AG04450 (cell line): ENCODE measurements at regions not wholly inside any gene's neighbourhood (a gene's known extent, or its start where the extent isn't known, plus 50 kb on each side); places are given as distances from the start of the nearest gene placed in this dataset.

Experiments
- CTCF ChIA-PET: fragments of 300-600, 350-600 bp; formaldehyde crosslinking; extraction: SDS; loops from one replicate; lab custom pipeline; 2022; ENCODE audit warnings: antibody characterized with exemption, inconsistent platforms; lab: Charles Lee
- POLR2A ChIA-PET: fragments of 350-600 bp; formaldehyde crosslinking; extraction: SDS; loops from one replicate; lab custom pipeline; 2021; ENCODE audit warnings: antibody characterized with exemption, inconsistent platforms; lab: Yijun Ruan, JAX
- DNase-seq: peaks from one replicate; pipeline ENCODE4 v3.0.0-alpha.2; 2011; ENCODE audit warnings: low read depth, low spot score
- H3K27ac ChIP-seq: one replicate; pipeline ENCODE4 v1.5.1; 2012; ENCODE audit warnings: low read depth, low read length, control low read depth
- H3K27me3 ChIP-seq: one replicate; pipeline ENCODE4 v1.6.0; 2012; ENCODE audit warnings: low read length; ENCODE audit not compliant: control insufficient read depth, insufficient read depth
- H3K4me3 ChIP-seq: 2 replicates; pipeline ENCODE4 v1.5.1; 2011; ENCODE audit warnings: mild to moderate bottlenecking, low read depth, low read length, control low read depth
- H3K9me3 ChIP-seq: 2 replicates; pipeline ENCODE4 v1.5.1; 2012; ENCODE audit warnings: low read length; ENCODE audit not compliant: control insufficient read depth, insufficient read depth
- CTCF ChIP-seq: IDR thresholded peaks from 2 replicates; pipeline ENCODE4 v1.5.1; 2011; ENCODE audit warnings: low read depth, low read length, control low read depth, inconsistent platforms

DNA sequence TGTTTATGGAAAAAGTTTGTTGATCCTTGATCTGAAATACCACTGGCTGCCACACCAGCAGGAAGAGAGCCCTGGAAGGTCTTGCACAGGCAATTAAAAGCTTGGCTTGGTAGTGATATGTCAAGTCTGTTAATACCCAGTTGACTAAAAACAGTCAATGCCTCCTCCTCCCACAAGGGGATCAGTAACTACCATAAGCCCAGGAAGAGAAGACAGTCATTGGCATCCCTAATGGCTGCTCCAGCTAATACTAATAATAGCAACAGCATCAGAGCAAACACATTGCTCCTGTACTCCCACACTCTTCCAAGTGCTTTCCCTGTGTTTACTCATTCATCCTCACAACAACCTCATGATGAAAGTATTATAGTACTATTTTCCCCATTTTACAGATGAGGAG is 528.6 kb downstream of the TAFA4 start:
- DNase-seq, result no peak
- ChIA-PET CTCF (no interaction called here), POLR2A (no interaction called here)
- Histone ChIP-seq H3K27ac (no peak overlapping the region), H3K27me3 (no peaks in the 10 kb centered on the region), H3K9me3 (no peaks in the 10 kb centered on the region), H3K4me3 (no peak overlapping the region)
- TF ChIP-seq CTCF, result no peak

DNA sequence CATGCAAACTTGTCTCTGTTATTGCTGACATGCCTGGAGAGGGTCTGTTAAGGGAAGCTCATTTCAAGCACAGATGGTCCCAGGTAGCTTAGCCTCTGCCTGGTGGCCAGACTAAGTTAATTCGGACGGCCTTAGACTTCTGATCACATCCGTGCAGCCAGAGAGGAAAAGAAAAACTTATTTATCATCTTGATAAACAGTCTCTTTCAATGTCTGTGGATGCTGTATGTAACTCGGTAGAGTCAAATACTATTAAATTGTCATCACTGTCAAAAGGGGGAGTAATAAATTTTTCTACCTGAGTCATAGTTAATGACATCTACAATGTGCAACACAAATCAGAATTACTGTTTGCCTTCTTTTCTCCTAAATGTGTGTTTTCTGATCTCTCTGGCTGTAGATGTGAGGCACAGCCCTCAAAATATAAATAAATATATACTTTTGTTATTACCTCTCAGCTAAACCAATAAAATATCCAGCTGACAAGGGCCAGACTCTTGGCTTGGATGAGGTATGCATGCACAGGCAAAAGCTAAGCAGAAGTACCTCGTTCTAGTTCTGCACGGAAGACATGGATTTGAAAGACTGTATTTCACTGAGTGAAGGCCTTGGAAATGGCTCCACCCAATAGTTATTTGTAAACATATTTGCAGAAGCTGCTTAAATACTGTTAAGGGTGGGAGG is 530.0 kb downstream of the TAFA4 start:
- no peaks in the 10 kb centered on the region for H3K9me3 ChIP-seq
- H3K4me3 ChIP-seq, result no peak overlapping the region
- ChIA-PET CTCF (no interaction called here), POLR2A (no interaction called here)
- TF ChIP-seq CTCF, result no peak
- DNase-seq, result no peak
- no peaks in the 10 kb centered on the region for H3K27me3 ChIP-seq
- H3K27ac ChIP-seq, result no peak overlapping the region

- Histone ChIP-seq H3K9me3 (peaks cover 3% of the 10 kb centered on the region; the same call in 1 of the 2 replicates), H3K4me3 (no peak overlapping the region), H3K27me3 (no peaks in the 10 kb centered on the region), H3K27ac (no peak overlapping the region)
- TF ChIP-seq CTCF, result no peak
- ChIA-PET CTCF (no interaction called here), POLR2A (no interaction called here)
- no peak for DNase-seq
Measured at GRCh38 chr3:68378631-68379030, 553.7 kb downstream of the TAFA4 start.

DNA sequence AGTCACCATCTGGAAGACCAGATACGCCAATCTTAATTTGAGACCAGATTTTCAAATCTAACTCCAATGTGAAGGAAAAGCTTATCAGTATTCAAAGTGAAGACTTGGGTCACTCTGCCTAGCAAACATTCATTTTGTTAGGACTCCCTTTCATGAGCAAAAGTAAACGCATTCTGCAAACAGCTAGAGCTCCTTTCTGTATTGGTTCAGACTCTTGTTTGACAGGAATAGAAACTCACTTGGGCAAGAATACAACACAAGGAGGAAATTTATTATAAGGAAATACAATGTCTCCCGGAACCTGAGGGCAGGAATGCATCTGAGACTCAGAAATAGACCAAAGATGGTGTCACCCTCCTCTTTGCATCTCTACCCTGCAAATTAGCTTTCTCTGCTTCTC is 558.6 kb downstream of the TAFA4 start:
- Histone ChIP-seq H3K9me3 (peaks cover 3% of the 10 kb centered on the region; the same call in 1 of the 2 replicates), H3K27ac (no peak overlapping the region), H3K27me3 (no peaks in the 10 kb centered on the region), H3K4me3 (no peak overlapping the region)
- CTCF ChIA-PET, result no interaction called here
- no peak for DNase-seq
- POLR2A ChIA-PET, result no interaction called here
- no peak for TF ChIP-seq CTCF

DNA sequence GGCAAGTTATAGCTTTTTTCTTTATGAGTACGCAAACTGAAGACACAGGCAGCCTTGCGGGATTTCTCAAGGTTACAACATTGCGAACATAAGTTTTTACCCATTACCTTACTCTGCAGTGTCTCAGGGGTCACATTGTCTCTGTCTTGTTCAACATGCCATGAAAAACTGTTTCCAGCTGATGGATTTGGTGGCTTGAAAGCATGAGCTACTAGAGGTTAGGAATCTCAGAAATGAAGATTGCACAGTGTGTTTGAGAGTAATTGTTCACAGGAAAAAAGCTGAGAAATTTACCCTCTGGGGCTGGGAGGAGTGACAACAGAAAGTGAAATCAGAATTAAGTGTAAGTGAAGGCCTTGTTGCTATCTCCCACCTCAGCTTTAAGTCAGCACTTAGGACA is 568.6 kb downstream of the TAFA4 start:
- Histone ChIP-seq H3K4me3 (no peak overlapping the region), H3K27ac (no peak overlapping the region), H3K9me3 (no peaks in the 10 kb centered on the region), H3K27me3 (no peaks in the 10 kb centered on the region)
- TF ChIP-seq CTCF, result no peak
- no peak for DNase-seq
- CTCF ChIA-PET, result no interaction called here
- POLR2A ChIA-PET, result no interaction called here
